IPS DF 4.7 (cell line): ENCODE measurements at regions not wholly inside any gene's neighbourhood (a gene's known extent, or its start where the extent isn't known, plus 50 kb on each side); places are given as distances from the start of the nearest gene placed in this dataset.
"Not testable (repeated sequence)": the region's sequence is repeated elsewhere in the genome, so short reads cannot be mapped to it uniquely, and the experiment has no call there.

Experiments used
- DNase-seq: peaks from one replicate; pipeline ENCODE4 v3.0.0-alpha.2; 2013; ENCODE audit warnings: low spot score; ENCODE audit errors: extremely low read depth

GRCh38 chr5:85648495-85648894 is 969.2 kb upstream of the COX7C start:
- DNase-seq = no peak

- no peak for DNase-seq
These were observed 966.0 kb upstream of the COX7C start for GRCh38 chr5:85651731-85652130.

- not testable (repeated sequence) for DNase-seq
These were observed 963.6 kb upstream of the COX7C start for GRCh38 chr5:85654144-85654543.

GRCh38 chr5:85656050-85656449 is 961.7 kb upstream of the COX7C start:
- DNase-seq = no peak

GRCh38 chr5:85657328-85657727 is 960.4 kb upstream of the COX7C start:
- DNase-seq = not testable (repeated sequence)

- DNase-seq = not testable (repeated sequence)
These were observed 954.6 kb upstream of the COX7C start for GRCh38 chr5:85662969-85663707.

GRCh38 chr5:85663708-85664031 is 954.1 kb upstream of the COX7C start:
- DNase-seq = no peak

- no peak for DNase-seq
These were observed 947.3 kb upstream of the COX7C start for GRCh38 chr5:85670417-85670816.

GRCh38 chr5:85671223-85671970 is 946.3 kb upstream of the COX7C start:
- DNase-seq = no peak

- DNase-seq = no peak
These were observed 935.9 kb upstream of the COX7C start for GRCh38 chr5:85681871-85682270.

GRCh38 chr5:85684351-85684750 is 933.4 kb upstream of the COX7C start:
- no peak for DNase-seq

- DNase-seq = no peak
These were observed 914.4 kb upstream of the COX7C start for GRCh38 chr5:85703296-85703695.

GRCh38 chr5:85709728-85710127 is 908.0 kb upstream of the COX7C start:
- DNase-seq = no peak

- DNase-seq = no peak
These were observed 901.2 kb upstream of the COX7C start for GRCh38 chr5:85716344-85717202.

- DNase-seq = no peak
These were observed 900.6 kb upstream of the COX7C start for GRCh38 chr5:85717203-85717563.

- DNase-seq = no peak
These were observed 885.6 kb upstream of the COX7C start for GRCh38 chr5:85732185-85732584.

GRCh38 chr5:85741972-85742371 is 875.8 kb upstream of the COX7C start:
- no peak for DNase-seq

GRCh38 chr5:85760519-85760918 is 857.2 kb upstream of the COX7C start:
- DNase-seq = peak; percentile 22

GRCh38 chr5:85769347-85769746 is 848.4 kb upstream of the COX7C start:
- DNase-seq = no peak

GRCh38 chr5:85784746-85785145 is 833.0 kb upstream of the COX7C start:
- no peak for DNase-seq

- no peak for DNase-seq
These were observed 804.6 kb upstream of the COX7C start for GRCh38 chr5:85813146-85813545.

GRCh38 chr5:85814596-85814995 is 803.1 kb upstream of the COX7C start:
- peak; percentile 30 for DNase-seq
